ENCODE measurements at regions not wholly inside any gene's neighbourhood (a gene's known extent, or its start where the extent isn't known, plus 50 kb on each side); places are given as distances from the start of the nearest gene placed in this dataset.
"Not testable (repeated sequence)": the region's sequence is repeated elsewhere in the genome, so short reads cannot be mapped to it uniquely, and the experiment has no call there.

GRCh38 chr2:199131876-199132275 lies 325.9 kb downstream of the SATB2 start:
- no peak for DNase-seq (ENCODE audit: low spot score)

GRCh38 chr2:199131136-199131655 lies 326.5 kb downstream of the SATB2 start:
- no peak for DNase-seq (ENCODE audit: low spot score)

DNA sequence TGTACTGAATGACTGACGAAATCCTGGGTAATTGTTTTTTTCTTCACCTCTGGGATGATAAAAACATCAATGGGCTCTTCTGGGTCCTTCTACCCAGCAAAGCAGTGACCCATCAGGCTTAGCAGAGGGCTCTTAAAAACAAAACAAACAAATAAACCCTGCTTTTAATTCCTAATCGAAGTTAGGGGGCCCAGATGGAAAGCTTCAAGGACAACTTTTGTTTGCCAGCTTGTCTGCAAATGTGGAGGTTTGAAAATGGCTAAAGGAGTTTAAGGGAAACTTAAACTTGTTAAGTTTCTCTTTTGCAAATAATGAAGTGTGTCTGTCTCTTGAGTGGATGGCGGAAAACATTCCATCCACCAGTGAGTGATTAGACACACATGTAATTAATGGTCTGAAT lies 327.2 kb downstream of the SATB2 start:
- DNase-seq (ENCODE audit: low spot score) = no peak

DNA sequence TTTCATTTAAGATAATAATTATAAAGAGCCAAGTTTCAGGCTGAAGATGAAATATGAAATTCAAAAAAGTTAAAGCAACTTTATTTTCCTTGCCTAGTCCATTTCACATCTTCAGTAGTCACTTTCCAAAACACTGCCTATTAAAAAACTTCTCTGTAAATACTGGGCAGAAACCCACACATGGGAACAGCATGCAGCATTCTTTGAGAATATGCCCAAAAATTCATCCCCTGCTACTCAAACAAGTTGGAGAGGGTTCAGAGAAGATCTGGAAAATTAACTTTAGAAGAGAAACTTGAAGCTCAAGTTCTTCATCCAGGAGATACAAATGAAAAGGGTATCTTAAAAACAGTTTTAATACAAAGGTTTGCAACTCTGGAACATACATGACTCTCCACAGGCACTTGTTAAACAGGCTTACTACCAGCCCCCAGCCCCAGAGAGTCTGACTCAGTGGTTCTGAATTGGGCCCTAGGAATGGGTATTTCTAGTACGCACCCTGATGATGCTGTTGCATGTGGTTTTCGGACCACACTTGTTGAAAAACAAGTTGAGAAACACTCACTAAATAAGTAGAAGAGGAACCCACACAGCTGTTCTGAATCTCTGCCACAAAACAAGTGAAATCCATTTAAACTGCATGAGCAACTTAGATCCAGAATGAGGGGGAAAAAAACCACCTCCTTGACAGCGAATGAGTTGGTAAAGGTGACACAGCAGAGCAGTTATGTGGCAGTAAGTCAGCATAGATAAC lies 329.1 kb downstream of the SATB2 start:
- DNase-seq (ENCODE audit: low spot score) = no peak

GRCh38 chr2:199119796-199120195 lies 337.9 kb downstream of the SATB2 start:
- no peak for DNase-seq (ENCODE audit: low spot score)

GRCh38 chr2:199118673-199119112 lies 339.0 kb downstream of the SATB2 start:
- DNase-seq (ENCODE audit: low spot score) = no peak

DNA sequence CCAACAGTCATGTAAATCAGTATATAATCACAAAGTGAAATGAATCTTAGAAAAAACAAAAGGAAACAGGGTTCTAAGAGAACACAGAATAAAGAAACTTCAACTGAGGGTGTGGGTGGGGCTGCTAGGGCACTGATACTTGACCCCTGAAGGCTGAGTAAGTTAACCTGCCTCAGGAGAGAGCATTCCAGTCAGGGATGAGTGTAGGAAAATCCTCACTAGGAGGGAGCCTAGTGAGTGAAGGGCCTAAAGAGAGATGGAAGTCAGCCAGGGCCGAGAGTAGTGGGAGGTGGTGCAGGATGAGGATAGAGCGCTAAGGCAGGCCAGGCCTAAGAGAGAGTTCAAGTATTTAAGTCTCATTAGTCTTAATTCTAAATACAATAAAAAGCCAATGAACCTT lies 342.6 kb downstream of the SATB2 start:
- DNase-seq (ENCODE audit: low spot score) = no peak

- no peak for DNase-seq (ENCODE audit: low spot score)
Measured at GRCh38 chr2:199113111-199113510, 344.6 kb downstream of the SATB2 start.

DNA sequence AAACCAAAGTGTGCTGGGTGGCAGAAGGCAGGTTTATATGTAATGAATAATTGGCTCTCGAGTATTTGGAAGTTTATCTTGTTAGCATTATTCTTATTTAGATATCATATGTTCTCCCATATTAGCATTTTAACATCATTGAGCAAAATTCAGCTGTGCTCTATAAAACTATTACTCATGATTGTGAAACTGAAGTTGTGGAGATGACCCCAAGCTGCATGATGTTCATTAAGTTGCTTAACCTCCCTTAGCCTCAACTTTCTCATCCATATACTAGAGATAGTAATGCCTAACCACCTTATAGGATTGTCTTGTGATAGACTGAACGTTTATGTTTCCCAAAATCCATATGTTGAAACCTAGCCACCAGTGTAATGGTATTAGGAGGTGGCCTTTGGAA lies 346.3 kb downstream of the SATB2 start:
- DNase-seq (ENCODE audit: low spot score) = no peak

DNA sequence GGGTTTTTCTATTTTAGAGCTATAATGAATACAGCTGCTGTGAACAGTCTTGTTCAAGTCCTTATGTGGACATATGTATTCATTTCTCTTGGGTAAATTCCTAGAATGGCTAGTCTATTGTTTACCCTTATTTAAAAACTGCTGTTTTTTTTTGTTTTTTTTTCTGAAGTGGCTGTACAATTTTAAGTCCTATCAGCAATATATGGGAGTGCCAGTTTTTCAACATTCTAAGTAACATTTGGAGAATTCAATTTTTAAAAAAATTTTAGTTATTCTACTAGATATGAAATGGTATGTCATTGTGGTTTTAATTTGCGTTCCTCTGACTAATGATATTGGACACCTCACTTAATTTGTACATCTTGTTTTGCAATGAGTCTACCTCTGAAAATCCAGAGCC lies 349.7 kb downstream of the SATB2 start:
- no peak for DNase-seq (ENCODE audit: low spot score)

DNA sequence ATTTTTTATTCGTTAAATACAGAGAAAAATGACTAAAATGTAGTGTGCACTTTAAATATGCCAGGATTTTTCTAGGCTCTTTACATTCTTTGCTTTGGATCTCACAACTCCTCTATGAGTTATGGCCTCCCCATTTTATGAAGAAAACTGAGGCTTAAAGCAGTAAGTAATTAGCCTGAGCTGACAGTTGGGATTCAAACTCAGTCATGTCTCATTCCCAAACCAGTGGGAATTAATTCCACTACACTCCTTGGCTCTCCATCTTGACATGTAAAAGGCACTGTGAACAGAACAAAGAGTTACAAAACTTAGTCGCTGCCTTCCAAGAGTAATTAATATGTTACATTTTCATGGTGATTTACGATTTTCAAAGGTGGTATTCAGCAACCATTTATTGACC lies 351.9 kb downstream of the SATB2 start:
- DNase-seq (ENCODE audit: low spot score) = no peak

- DNase-seq (ENCODE audit: low spot score) = no peak
Measured at GRCh38 chr2:199101487-199101886, 356.3 kb downstream of the SATB2 start.

DNA sequence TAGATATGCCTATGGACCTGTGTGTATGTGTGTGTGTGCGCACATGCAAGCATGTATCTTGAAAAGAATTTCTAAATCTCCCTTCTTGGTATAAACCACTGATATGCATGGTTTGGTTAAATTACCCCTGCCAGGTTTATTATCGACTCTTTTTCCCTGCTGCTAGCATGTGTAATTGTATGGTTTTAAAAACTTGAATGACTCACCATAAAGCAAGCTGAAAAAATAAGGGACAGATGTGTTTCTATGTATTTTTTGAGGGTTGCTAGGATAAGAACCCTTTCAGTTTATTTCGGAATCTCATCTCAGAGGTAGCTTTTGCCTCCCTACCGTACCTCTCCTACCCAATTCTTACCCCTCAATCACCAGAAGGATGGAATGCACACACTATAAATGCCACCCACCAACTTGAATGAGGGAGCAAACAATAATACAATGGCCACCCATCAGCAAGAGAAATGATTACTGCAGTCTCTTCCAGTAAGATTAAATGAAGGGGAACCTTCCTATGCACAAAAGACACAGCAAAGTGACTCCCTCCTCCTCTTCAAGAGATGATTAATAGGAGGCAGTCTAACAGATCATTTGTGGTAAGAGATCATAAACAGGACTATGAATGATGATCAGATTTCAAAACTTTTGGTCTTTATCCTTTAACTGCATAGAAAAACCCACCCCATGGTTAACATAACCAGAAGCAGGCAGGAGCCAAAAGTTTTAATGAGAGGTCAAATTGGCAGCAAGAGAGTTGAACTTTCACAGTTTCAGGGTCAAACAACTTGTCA lies 357.2 kb downstream of the SATB2 start:
- no peak for DNase-seq (ENCODE audit: low spot score)

GRCh38 chr2:199092419-199092818 lies 365.3 kb downstream of the SATB2 start:
- no peak for DNase-seq (ENCODE audit: low spot score)

GRCh38 chr2:199085261-199085660 lies 372.5 kb downstream of the SATB2 start:
- no peak for DNase-seq (ENCODE audit: low spot score)

GRCh38 chr2:199070322-199070949 lies 387.3 kb downstream of the SATB2 start:
- DNase-seq (ENCODE audit: low spot score) = no peak

- DNase-seq (ENCODE audit: low spot score) = no peak
Measured at GRCh38 chr2:199064201-199064600, 393.5 kb downstream of the SATB2 start.

GRCh38 chr2:199057936-199058335 lies 399.8 kb downstream of the SATB2 start:
- DNase-seq (ENCODE audit: low spot score) = no peak

GRCh38 chr2:199055336-199055735 lies 402.4 kb downstream of the SATB2 start:
- DNase-seq (ENCODE audit: low spot score) = no peak

DNA sequence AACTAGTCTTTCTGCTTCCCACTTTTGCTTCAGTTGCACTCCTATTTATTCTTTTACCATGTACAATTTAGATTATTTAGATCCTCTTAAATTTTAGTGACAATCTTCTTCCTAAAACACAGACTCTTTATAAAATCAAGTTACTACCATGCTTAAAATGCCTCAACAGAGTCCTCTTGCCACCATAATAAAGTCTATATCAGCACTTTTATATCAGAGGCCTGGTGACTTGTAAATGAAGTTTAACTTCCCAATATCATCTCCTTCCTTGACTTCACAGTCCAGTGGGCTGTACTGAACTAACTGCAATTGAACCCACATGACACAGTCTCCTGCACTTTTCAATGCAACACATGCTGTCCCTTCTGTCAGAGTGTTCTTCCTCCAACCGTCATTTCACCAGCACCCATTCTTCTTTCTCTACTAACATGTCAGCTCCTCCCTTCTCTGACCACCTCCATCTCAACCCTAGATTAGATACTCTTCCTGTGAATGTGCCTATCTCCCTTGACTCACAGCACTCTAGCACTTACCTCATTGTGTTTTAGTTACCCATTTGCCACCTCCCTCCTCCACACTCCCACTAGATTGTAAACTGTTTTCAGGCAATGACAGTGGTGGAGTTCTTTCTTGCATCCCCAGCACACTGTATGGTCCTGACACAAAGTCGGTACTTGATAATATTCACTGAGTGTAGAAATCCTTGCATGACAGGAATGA lies 414.9 kb downstream of the SATB2 start:
- no peak for DNase-seq (ENCODE audit: low spot score)

- DNase-seq (ENCODE audit: low spot score) = no peak
Measured at GRCh38 chr2:199040522-199040921, 417.2 kb downstream of the SATB2 start.

GRCh38 chr2:199033761-199034160 lies 424.0 kb downstream of the SATB2 start:
- DNase-seq (ENCODE audit: low spot score) = not testable (repeated sequence)

Data from kidney capillary endothelial cell (primary cell).